Jurkat, Clone E6-1 (cell line): ENCODE measurements at regions not wholly inside any gene's neighbourhood (a gene's known extent, or its start where the extent isn't known, plus 50 kb on each side); places are given as distances from the start of the nearest gene placed in this dataset.
"Not testable (repeated sequence)": the region's sequence is repeated elsewhere in the genome, so short reads cannot be mapped to it uniquely, and the experiment has no call there.

Experiments used
- DNase-seq: peaks from one replicate; pipeline ENCODE4 v3.0.0-alpha.2; 2011; ENCODE audit warnings: low read depth, low spot score
- H3K4me3 ChIP-seq: 2 replicates; pipeline ENCODE4 v1.5.1; 2011; ENCODE audit warnings: mild to moderate bottlenecking, low read length, control low read depth, moderate library complexity

DNA sequence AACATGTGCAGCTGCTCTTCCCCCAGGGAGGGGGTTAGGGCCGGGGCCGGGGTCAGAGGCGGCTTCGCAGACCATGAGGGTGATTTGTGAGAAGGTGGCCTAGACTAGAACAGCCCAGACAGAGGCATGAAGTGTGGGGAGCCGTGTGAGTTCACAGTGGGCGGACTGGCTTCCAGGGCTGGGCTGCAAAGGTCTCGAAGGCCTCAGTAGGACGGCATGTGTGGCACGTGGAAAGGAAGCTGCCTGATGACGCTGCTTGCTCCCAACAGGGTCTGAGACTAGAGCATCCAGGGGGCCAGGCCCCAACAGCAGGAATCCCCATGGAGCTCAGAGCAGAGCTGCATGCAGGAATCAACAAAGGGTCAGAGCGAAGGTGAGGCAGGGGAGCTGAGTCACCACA, 111.5 kb upstream of the ZNF469 start:
- not testable (repeated sequence) for DNase-seq, H3K4me3 ChIP-seq

DNA sequence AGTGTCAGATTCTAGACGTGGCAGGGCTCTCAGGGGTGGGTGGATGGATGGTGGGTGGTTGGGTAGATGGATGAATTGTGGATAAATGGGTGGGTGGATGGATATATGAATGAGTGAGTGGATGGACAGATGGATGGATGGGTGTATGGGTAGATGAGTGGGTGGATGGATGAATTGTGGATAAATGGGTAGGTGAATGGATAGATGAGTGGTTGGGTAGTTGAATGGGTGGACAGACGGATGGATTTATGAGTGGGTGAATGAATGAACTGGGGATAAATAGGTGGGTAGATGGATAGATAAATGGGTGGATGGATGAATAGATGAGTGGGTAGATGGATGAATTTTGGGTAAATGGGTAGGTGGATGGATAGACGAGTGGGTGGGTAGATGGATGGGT, 111.0 kb upstream of the ZNF469 start:
- not testable (repeated sequence) for H3K4me3 ChIP-seq, DNase-seq

DNA sequence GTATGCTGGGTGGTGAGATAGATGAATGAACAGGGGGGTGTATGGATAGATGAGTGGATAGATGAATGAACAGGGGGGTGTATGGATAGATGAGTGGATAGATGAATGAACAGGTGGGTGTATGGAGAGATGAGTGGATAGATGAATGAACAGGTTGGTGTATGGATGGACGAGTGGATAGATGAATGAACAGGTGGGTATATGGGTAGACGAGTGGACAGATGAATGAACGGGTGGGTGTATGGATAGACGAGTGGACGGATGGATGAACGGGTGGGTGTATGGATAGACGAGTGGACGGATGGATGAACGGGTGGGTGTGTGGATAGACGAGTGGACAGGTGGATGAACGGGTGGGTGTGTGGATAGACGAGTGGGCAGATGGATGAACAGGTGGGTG, 110.3 kb upstream of the ZNF469 start:
- not testable (repeated sequence) for DNase-seq, H3K4me3 ChIP-seq

DNA sequence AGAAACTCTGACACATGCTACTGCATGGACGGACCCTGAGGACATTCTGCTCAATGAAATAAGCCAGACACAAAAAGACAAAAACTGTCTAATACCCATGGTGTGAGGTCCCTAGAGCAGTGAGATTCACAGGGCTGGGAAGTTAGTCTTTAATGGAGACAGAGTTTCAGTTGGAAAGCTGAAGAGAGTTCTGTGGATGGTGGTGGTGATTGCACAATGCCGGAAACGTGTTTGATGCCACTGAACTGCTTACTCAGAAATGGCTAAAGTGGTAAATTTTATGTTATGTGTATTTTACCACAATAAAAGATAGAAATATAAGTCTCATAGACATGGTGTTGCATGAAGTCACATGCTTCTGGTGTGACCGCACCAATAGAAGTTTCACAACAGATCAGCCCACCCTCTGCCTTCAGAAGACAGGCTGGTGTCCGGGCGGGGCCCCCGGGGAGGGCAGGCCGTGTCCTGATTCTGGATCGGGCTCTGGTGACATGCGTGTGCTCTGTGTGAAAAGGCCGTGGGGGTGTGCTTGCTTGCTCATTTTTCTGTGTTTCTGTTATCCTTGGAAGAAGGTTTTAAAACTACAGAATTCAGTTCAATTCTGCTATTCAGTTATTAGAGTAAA, 108.5 kb upstream of the ZNF469 start:
- not testable (repeated sequence) for DNase-seq

DNA sequence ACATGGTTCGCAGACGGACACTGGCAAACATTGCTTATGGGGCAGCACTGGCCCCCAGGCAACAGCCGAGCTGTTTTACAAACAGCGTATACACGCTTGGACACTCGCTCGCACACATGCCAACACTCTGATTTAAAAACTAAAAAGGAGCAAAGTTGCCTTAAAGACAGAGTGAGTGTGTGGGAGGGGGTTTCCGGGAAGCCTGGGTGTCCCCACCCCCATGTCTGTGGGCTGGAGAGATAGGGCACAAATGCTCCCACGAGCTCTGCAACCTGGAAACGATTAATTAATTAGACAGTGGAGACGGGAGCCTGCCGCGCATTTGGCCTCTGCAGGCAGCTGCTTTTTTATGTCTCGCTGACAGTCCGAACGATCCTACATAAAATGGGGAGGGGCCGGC, 107.9 kb upstream of the ZNF469 start:
- DNase-seq: no peak
- H3K4me3 ChIP-seq: no peak overlapping the region

More for the DNA sequence above, 108.5 kb upstream of the ZNF469 start:
- not testable (repeated sequence) for H3K4me3 ChIP-seq

DNA sequence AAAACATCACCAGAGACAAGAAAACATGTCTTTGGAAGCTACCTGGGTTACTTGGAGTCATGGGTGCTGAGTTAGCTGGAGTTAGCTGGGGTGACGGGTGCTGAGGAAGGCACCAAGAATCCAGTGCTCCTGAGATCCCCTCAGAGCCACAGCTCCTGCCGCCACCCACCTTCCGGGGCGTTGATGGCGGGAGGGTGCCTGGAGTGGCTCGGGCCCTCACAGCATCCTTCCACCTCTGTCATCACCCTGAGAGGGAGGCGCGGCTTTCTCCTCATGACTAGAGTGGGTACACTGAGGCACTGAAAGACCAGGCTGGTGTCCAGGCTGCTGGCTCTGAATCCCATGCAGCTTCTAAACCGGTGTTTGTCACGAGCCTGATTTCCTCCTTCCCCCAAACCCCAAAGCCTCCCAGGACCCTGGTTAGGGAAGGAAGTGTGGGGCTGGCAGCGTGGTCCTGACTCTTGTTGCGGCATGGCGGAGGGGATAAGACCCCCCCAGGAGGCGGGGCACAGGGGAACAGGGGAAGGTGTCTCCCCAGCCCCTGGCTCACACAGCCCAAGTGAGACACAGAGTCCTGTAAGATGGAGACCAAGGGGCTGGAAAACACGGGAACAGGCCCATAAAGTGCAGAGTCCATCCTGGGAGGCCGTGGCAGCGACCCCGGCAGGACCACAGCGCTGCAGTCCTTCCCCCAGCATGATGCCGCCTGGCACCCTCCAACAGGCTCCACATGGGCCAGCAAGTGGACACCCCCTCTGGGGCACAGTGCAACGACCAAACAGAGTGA, 107.2 kb upstream of the ZNF469 start:
- DNase-seq, H3K4me3 ChIP-seq: not testable (repeated sequence)

DNA sequence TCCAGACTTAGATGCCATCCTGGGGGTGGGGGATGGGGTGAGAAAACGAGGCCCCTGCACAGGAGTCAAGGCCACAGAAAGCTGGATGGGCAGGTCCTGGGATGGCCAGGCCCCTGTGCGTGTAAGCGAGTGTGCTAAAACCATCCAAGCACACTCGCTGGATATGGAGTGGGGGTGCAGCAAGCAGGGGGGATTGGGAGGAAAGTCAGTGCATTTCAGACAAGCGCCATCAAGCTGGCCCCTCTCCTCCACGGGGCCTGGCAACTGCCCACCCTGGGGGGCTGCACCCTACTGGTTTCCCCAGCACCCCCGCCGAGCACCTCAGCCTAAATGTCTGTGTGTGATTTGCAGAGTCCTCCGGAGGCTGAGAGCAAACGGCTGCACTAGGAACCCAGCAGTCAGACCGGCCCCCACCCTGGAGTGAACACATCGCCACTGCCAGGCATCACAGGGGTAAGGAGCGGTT, 106.6 kb upstream of the ZNF469 start:
- not testable (repeated sequence) for DNase-seq, H3K4me3 ChIP-seq

DNA sequence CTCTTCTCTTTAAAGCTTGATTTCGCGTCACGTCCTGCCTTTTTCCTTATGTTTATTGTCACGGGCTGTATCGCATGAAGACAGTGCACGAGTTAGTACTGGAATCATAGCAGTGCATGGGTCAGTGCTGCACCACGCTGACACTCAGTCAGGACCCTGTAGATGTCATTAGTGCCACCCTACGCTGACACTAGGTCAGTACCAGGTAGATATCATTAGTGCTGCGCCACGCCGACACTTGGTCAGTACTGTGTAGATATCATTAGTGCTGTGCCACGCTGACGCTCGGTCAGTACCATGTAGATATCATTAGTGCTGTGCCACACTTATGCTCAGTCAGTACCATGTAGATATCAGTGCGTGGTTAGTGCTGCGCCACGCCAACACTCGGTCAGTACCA, 106.2 kb upstream of the ZNF469 start:
- no peak for DNase-seq

DNA sequence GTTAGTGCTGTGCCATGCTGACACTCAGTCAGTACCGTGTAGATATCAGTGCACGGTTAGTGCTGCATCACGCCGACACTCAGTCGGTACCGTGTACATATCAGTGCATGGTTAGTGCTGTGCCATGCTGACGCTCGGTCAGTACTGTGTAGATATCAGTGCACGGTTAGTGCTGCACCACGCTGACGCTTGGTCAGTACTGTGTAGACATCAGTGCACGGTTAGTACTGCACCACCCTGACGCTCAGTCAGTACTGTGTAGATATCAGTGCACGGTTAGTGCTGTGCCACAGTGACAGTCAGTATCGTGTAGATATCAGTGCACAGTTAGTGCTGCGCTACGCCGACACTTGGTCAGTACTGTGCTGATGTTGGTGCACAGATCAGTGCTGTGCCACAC, 102.8 kb upstream of the ZNF469 start:
- no peak overlapping the region for H3K4me3 ChIP-seq
- no peak for DNase-seq

More for the DNA sequence above, 106.2 kb upstream of the ZNF469 start:
- H3K4me3 ChIP-seq: no peak overlapping the region

DNA sequence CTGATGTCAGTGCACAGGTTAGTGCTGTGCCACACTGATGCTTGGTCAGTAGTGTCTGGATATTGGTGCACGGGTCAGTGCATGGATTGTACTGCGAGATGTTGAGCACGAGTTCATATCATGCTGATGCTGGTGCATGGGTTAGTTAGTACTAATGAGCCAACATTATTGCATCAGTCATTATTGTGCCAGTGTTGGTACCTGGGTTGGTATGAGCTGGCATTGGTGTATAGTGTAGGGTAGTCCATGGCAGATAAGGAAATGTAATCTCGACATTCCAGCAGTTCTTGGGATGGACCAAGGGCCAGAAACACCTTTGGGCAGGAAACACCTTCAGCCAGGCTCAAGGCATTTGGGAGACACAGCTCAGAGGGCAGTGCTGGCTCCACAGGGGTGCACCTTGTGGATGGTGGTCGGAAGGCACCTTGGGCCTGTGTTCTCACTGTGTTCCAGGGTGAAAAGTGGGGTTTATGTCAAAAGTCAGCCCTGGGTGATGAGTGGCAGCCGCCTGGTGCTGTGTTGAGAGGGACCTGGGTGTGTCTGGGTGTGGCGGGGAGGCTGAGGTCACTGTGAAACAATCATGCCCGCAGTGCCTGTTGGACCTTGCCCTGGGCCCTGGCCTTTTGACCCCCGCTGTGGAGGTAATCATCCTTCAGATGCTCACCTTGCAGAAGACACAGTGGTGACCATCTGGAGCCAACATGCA, 100.7 kb upstream of the ZNF469 start:
- DNase-seq: no peak
- no peak overlapping the region for H3K4me3 ChIP-seq

DNA sequence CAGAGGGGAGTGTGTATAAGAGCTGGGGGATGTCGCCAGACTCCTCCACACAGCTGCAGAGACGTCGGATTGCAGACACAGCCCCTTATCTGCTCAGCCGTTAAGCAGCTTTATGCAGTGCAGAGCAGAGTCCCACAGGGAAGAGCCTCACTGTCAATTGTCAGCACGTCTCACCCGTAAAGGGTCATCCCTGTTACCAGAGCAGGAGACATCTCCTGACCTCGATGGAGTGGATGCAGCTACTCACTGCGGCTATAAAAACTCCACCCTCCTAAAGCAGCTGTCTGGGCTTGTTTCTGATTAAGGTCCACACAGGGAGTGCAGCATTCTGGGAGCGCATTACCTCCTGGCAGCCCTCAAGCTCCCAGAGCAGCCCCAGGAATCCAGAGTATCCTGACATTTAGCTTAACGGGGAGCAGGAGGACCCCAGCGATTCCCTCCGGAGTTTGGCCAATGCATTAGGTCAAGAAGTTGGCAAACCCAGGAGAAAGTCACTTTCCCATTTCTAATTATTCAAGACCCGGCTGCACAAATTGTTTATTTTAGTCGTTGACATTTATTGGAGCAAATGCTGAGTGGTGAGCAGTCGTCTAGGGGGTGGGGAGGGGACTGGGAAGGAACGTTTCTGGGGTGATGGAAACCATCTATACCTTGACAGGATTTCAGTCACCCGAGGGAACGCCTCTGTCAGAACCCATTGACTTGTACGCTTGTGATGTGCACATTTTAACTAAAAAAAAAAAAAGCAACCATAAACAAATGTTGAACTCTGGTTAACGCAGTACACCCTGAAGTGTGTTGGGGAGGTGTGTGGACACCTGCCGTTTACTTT, 100.0 kb upstream of the ZNF469 start:
- H3K4me3 ChIP-seq: no peak overlapping the region
- DNase-seq: no peak

DNA sequence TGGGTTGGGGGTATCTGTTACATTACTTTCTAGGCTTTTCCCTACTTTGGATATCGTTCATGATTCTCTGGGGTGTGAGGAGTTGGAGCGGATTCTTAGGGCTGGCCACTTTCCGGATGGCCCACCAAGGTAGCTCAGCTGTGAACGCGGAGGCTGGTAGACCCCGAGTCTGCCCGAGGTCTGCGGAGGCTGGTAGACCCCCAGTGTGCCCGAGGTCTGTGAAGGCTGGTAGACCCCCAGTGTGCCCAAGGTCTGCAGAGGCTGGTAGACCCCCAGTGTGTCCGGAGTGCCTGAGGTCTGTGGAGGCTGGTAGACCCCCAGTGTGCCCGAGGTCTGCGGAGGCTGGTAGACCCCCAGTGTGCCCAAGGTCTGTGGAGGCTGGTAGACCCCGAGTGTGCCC, 99.2 kb upstream of the ZNF469 start:
- no peak overlapping the region for H3K4me3 ChIP-seq
- no peak for DNase-seq

DNA sequence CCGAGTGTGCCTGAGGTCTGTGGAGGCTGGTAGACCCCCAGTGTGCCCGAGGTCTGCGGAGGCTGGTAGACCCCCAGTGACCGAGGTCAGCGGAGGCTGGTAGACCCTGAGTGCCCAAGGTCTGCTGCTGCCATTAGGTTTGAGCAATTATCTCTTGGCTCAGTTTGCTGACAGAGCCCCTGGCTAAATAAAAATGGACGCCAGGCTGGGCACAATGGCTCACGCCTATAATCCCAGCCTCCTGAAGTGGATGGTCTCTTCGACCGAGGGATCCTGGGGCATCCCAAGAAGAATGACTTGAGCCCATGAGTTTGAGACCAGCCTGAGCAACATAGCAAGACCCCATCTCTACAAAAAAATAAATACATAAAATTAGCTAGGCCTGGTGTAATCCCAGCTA, 98.7 kb upstream of the ZNF469 start:
- no peak for DNase-seq
- no peak overlapping the region for H3K4me3 ChIP-seq

DNA sequence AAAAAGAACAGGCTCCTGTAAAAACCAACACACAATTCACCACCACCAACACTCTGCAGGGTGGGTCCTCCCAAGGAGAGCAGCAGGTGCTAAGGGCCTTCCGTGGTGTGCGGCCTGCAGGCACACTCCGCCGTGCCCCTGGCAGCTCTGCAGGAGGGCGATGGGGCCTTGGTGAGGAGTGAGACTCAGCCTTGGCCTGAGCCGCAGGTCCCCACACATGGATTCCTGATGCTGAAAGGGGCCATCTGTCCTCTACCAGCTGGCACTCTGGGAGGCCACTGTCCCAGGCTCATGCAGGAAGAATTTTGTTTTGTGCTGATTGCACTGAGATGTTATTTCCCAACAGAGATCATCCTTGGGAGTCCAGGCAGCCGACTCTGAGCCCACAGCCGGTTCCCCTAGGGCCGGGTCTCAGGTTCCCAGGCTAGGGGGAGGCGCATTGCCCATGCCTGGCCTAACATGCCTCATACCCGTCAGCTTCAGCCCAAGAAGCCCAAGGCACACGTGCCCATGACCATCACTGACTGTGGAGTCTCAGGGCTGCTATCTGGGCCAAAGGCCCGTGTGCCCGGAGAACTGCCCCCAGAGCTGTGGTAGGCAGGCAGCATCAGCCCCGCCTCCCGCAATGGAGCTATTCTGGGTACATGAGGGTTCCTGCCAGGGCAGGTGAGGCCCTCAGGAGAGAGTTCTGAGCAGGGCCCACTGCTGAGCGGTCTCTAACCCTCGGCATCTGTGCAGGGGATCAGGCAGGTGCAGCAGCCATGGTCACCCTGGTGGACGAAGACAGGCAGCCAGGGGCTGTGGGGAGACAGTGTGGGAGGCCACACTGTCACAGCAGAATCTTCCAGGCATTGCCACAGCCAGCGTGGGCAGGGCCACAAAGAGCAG, 97.9 kb upstream of the ZNF469 start:
- no peak for DNase-seq
- no peak overlapping the region for H3K4me3 ChIP-seq

DNA sequence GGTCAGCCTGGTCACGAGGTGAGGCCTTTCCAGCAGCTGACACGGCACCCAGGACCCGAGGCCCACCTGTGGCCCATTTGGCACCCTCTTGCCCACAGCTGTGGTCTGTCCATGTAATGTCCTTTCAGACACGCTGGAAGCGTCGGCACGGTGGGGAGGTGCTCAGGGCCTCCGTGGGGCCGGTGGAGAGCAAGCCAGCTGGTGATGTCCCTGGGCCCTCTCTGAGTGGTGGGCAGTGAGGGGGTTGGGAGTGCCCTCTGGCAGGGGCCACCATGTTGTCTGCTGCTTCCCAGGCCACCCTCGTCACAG, 97.3 kb upstream of the ZNF469 start:
- no peak for DNase-seq
- no peak overlapping the region for H3K4me3 ChIP-seq

DNA sequence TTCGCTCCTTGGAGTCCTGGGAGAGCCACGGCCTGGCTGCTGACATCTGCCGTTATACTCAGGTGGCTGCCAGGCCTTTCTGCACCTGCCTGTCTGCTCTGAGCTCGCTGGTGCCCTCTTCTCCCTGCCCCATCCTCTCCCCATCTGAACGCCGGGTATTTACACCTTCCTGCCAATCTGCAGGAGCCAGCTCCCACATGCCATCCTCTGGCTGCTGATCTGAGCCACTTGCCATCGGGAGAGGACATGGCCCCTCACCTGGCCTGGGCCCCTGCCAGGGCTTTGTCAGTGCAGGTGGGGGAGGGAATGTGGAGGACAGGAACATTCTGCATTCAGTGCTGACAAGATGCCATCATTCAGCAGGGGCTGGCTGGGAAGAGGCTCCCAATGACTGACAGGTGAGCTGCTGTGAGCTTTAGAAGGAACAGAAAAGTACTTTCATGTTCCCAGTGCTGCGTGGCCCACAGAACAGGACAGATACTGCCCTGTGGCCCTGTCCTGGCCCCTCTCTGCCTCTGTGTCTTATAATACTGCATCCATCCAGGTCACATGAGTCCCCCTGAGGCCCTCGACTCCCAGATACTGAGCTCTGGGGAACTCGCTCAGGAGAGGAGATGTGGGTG, 96.3 kb upstream of the ZNF469 start:
- H3K4me3 ChIP-seq: no peak overlapping the region
- no peak for DNase-seq

DNA sequence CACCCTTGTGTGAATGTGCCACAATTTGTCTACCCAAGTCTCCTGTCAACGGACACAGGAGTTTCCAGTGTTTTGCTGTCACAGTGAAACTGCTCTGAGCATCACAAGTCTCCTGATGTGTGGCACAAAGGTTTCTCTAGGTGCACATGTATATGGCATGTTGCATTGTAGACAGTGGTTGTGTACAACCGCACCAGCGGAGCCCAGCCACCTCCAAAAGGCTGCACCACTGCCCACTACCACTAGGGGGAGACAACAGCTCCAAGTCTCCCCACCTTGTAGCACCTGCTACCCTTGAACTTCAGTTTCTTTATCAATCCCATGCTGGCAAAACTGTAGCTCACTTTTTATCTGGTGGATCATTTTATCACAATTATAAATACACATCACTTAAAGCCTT, 95.5 kb upstream of the ZNF469 start:
- peak; percentile 10 for DNase-seq

DNA sequence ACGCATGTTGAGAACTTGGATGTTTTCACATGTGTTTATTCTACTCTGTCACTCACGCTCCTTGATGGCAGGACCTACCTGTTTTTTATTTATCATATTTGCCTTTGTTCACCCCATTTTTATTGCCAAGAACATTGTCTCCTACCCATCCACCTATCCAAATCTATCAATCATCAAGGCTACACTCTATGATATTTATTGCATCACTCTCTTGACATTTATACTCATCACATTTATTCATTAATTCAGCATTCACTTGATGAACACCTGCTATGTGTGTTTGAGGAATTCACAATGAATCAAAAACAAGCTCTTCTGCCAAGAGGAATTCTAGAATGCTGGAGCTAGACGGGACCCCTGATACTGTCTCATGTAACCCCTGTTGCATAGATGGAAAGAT, 94.5 kb upstream of the ZNF469 start:
- no peak for DNase-seq
- no peak overlapping the region for H3K4me3 ChIP-seq

More for the DNA sequence above, 95.5 kb upstream of the ZNF469 start:
- H3K4me3 ChIP-seq: no peak overlapping the region
